GM18505 (cell line): ENCODE measurements at regions not wholly inside any gene's neighbourhood (a gene's known extent, or its start where the extent isn't known, plus 50 kb on each side); places are given as distances from the start of the nearest gene placed in this dataset.

Experiments
- ATAC-seq: cut with Tn5 transposase; IDR thresholded peaks from one replicate; pipeline ENCODE4 v1.9.1; 2021; ENCODE audit not compliant: unreplicated experiment
- POLR2A ChIP-seq: IDR thresholded peaks from 4 replicates; pipeline ENCODE4 v1.6.1; 2011; ENCODE audit warnings: borderline replicate concordance; ENCODE audit not compliant: insufficient read depth, insufficient read length; ENCODE audit errors: extremely low read depth

DNA sequence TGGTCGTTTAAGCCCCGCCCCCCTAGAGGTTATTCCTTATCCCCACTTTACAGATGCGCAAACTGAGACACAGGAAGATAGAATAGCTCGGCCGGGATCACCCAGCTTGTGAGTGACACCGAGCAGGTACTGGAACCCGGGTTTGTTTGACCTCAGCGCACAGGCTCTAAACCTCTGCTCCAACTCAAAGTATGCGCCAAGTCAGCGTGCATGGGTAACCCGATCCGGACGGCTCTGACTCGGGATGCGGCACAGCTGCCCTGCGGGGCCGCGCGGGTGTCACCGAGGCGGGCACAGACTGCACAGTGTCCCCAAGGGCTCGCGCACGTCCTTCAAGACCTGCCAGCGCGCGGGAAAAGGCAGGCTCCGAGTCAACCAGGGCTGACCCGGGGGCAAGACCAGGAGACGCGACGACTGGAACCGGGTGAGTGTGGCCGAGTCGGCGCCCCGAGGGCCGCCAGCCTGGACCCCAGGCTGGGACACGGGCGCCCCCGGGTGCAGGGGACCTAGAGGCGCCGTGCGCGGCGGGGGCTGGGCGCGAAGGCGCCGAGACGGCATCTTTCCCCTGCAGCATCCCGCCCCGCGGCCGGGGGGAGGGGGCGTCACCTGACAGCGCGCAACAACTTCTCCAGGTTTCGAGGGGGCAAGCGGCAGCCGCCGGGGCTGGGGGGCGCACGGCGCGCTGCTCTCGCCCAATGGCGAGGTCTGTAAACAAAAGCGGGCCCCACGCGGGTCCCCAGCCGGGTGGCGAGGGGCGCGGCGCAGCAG is 101.9 kb upstream of the SOD1 start:
- ATAC-seq, result no peak

DNA sequence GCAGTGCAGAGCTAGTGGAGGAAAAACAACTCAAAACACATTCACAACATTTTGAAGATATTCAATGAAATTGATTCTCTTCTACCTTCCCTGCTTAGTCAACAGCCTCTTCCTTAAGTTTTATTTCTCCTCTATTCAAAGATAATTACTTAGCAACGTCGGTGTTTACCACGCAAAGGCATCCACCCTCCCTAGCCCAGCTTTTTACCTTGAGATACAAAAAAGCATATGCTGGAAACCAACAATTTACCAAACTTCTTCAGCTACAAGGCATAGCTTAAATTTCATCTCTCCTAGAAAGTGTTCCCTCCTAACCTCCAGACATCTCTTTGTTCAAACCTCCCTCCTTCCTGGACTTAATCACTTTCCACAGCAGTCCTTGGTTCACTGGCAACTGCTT is 102.8 kb upstream of the SOD1 start:
- no peak for ATAC-seq
- no peak for TF ChIP-seq POLR2A

More for the DNA sequence above, 101.9 kb upstream of the SOD1 start:
- no peak for TF ChIP-seq POLR2A

DNA sequence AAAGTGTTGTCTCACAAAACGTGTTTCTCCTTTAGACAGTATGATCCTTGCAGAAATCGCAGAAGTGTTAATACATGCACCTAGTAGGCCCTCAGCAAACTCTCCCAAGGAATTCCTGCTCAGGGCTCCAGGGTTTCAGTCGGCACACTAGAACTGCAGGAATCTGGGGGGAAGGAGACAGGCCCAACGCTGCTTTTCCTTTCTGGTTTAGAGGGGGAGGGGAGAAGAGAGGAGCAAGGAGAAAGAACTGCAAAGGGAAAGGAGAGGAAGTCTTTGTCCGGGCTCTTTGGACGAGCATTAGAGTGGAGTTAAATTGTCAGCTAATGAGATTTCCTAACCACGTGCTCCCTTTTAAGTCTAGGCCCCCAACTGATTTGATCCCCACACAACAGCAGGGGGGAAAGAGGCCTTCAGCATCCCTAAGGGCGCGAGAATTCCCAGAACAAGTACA is 103.7 kb upstream of the SOD1 start:
- TF ChIP-seq POLR2A, result no peak
- no peak for ATAC-seq

DNA sequence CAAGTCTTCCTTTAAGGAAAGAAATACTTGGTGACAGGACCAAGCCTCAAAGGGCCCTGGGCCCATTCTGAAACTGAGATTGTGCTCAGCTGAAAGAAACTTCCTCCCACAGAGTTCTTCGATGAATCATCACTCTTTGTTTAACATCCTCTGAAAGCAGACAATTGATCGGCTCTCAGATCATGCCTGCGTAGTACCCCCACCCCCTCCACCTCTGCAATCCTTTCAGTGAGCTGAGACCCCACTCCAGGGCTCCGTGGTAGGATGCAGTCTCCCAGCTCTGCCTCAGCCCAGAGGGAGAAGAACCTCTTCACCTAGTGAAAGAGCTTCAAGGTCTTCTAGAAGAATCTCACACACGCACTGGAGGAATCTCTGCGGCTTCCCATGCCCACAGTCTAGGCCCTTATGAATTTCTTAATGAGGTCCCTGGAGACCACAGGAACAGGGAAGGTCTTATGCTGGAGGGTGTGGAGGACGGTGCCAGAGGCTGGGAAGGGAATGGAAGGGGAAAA is 104.9 kb upstream of the SOD1 start:
- no peak for TF ChIP-seq POLR2A
- no peak for ATAC-seq

DNA sequence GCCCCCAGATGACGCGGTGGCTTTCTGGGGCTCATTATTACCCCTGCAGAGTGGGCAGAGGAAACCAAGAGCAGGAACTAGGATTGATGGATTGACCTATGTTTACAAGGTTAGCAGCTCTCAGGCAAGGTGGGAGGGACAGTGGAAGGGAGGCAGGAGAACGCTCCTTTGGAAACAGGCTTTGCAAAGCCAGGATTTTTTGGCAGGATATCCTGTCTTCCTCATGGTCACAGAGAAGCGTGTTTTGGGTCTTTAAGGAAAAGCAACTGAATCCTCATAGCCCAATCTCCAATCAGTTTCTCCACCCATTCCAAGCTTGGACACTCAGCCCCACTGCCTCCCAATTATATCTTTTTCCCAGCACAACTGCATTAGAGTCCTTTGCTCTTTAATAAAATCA is 105.6 kb upstream of the SOD1 start:
- no peak for ATAC-seq
- TF ChIP-seq POLR2A, result no peak

DNA sequence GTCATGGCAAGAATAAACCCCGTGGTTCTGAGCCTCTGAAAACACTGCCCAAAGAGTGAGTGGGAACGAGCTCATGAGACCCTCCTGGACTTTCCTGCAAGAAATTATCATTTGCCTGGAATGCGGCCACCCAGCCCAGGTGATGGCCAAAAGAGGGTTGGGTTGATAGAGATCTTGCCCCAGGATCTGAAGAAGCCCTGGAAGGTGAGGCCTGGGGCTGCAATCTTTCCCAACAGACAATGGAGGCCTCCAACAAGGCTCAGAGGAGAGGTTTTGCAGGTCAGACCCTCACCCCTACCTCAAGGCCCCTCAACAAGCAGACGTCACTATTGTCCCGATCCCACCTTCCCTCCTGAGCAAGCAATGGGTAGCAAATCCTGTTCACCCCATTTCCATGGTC is 106.0 kb upstream of the SOD1 start:
- TF ChIP-seq POLR2A, result no peak
- ATAC-seq, result no peak

DNA sequence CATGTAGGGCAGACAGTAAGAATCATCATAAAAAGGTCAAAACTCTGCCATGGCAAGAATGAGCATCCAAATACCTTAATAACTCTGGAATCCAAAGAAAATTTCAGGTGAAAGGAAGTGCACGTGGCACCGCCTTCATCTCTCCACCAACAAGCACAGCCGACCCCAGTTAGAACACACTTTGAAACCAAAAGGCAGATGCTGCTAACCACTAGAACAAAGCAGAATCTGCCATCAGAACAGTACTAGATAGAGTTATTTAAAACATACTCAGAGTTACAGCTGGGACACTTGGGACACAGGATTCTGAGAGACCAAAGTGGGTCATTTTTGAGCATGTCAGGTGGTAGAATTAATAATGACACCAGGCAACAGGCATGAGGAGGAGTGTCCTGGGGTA is 106.7 kb upstream of the SOD1 start:
- no peak for TF ChIP-seq POLR2A
- ATAC-seq, result no peak

DNA sequence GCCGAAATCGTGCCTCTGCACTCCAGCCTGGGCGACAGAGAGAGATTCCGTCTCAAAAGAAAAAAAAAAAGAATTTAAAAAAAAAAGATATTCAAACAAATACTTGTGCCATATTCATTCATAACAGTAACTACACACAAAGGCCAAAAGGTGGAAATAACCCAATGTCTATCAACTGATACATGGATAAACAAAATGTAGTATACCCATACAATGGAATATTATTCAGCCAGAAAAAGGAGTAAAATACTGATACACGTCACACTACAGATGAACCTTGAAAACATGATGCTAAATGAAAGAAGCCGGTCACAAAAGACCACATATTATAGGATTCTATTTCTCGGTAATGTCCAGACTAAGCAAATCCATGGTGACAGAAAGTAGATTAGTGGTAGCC is 109.4 kb upstream of the SOD1 start:
- TF ChIP-seq POLR2A, result no peak

DNA sequence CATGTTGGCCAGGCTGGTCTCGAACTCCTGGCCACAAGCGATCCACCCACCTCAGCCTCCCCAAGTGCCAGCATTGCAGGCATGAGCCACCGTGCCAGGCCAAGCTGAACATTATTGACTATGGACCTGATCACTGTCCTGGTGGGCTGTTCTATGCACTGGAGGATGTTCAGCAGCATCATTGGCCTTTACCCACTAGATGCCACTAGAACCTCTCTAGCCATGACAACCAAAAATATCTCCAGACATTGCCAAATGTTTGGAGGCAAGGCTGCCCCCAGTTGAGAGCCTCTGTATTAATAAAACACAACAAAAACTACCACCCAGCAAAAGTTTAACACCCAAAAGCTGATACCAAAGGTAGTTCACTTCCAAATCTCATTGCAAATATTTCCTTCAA is 110.8 kb upstream of the SOD1 start:
- ATAC-seq, result no peak
- TF ChIP-seq POLR2A, result no peak

More for the DNA sequence above, 109.4 kb upstream of the SOD1 start:
- no peak for ATAC-seq

DNA sequence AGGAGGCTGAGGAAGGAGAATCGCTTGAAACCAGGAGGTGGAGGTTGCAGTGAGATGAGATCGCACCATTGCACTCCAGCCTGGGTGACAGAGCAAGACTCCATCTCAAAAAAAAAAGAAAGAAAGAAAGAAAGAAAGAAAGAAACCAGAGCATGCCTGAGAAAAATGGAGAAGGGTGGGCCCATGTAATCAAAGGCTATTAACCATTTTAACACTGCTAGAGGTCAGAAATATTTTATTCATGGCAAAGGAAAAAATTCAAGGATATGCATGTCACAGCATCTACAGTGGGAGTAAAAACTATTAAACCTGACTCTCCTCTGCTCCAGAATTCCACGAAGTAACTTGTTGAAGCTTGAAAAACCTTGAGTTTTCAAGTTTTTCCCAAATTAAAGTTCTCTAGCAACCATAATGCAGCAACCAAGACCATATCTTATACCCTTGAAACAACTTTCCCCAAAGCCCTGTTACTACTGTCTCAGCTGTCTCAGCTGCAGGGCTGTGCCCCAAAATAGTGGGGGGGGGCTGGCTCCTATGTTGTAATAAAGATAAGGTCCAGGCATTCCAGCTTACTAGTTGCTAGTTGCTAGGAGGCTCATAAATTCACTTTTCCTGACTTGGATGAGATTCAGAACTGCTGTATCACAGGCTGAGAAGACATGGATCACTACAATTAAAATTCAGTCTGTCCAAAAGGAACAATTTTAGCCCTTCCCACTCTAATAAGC is 112.9 kb upstream of the SOD1 start:
- no peak for ATAC-seq

DNA sequence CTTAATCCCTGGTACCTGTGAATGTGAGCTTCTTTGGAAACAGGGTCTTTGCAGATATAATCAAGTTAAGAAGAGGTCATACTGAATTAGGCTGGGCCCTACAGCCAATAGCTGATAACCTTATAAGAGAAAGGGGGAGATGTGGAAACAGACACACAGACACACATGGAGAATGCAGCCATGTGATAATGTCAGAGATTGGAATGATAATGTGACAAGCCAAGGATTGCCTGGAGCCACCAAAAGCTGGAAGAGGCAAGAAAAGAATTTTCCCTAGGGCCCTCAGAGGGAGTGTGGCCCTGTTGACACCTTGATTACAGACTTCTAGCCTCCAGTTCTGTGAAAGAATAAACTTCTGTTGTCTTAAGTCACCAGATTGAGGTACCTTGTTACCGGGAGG is 114.5 kb upstream of the SOD1 start:
- ATAC-seq, result no peak
- no peak for TF ChIP-seq POLR2A

More for the DNA sequence above, 112.9 kb upstream of the SOD1 start:
- no peak for TF ChIP-seq POLR2A

DNA sequence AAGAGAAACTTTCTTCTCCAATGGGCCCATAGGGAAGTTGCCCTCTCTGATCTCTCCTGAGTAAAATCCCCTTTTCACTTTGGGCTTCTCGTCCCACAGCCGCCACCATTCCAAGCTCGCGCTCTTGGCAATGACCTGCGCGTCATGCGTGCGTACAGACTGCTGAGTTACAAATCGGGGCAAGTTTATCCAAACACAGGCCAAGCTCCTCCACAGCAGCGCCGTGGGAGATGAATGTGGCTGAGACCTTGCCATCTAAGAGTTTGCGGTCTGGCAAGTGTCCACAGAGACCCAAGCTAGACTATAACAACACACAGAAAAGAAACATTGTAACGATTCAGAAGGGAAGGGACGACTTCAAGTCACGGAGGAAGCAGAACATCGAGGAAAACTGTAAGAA is 116.3 kb upstream of the SOD1 start:
- TF ChIP-seq POLR2A, result no peak
- ATAC-seq, result no peak

DNA sequence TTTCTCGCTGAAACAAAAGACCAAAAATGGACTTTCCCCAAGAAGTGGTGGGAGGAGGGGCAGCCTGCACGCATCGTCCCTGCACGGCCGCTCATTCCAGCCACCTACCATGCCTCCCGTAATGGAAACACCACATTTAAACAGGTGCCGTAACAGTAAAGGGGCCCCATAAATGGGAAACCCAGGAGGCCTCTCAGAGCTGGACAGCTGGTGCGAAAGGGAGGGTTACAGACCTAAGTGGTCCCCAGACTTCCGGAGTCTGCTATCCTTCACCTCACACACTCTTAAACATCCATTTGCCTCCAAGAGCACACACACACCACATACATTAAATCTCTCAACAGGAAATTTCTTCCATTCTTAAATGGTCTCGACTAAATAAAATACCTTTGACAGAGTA is 120.7 kb upstream of the SOD1 start:
- ATAC-seq, result no peak
- no peak for TF ChIP-seq POLR2A

DNA sequence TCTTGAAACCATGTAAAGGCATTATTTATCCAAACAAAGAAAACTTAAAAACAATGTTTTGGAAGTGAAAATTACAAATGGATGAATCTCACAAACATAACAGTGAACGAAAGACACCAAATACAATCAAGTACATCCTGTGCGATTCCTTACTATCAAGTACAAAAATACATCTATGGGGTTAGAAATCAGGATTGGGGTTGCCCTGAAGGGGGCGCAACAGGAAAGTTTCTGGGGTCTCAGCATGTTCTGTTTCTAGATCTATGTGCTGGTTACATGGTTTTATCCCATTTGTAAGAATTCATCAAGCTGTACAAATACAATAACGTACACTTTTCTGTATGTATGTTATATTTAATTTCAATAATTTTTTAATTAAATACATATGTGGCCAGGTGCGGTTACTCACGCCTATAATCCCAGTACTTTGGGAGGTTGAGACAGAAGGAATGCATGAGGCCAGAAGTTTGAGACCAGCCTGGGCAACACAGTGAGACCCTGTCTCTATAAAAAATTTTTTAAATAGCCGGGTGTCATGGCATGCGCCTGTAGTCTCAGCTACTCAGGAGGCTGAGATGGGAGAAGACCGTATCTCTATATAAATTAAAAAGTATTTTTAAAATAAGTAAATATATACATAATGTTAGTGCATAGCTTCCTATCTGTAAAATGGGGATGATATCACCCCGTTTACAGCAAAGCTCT is 121.5 kb upstream of the SOD1 start:
- TF ChIP-seq POLR2A, result no peak
- no peak for ATAC-seq

DNA sequence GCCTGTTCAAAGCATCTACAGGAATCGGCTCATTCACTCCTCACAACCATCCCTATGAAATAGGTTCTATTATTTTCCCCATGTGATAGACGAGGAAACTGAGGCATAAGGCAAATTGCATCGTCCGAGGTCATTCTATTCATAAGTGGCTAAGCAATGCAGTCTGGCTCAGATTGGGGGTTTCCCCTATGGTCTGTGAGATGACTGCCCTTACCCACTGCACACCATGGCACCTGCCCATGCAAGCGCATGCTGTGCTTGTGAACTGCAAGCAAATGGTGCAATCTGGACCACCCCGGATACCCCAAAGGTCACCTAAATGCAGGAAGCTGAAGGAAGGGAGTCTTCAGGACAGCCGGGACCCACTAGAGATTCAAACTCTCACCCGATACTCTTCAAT is 123.4 kb upstream of the SOD1 start:
- ATAC-seq, result no peak

More for the DNA sequence above, 123.4 kb upstream of the SOD1 start:
- no peak for TF ChIP-seq POLR2A
